HG03575 (cell line): ENCODE measurements at regions not wholly inside any gene's neighbourhood (a gene's known extent, or its start where the extent isn't known, plus 50 kb on each side); places are given as distances from the start of the nearest gene placed in this dataset.
"Not testable (repeated sequence)": the region's sequence is repeated elsewhere in the genome, so short reads cannot be mapped to it uniquely, and the experiment has no call there.

Experiments used
- ATAC-seq: cut with Tn5 transposase; IDR thresholded peaks from one replicate; pipeline ENCODE4 v1.9.1; 2021; ENCODE audit not compliant: unreplicated experiment, insufficient number of reproducible peaks, low FRiP score; ENCODE audit errors: extremely low read depth

DNA sequence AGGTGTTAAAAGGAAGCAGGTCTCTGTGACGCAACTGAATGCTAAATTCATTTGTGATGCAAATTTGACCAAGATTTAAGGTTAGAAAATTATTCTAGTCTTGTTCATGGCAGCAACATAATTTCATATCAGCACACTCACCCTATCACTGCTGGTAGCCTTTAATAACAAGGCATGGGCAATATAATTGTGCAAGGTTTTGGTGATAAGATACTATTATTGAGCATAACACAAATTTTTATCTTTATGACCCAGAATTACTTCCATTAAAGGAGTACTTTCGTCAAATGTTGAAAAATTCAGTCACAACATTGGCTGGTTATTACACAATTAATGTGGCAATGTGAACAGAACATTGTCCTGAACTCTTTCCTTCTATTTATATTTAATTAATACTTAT is 96.0 kb upstream of the PAM start:
- ATAC-seq = no peak

GRCh38 chr5:102660111-102660510 is 95.0 kb upstream of the PAM start:
- no peak for ATAC-seq

GRCh38 chr5:102663749-102664530 is 91.2 kb upstream of the PAM start:
- ATAC-seq = no peak

DNA sequence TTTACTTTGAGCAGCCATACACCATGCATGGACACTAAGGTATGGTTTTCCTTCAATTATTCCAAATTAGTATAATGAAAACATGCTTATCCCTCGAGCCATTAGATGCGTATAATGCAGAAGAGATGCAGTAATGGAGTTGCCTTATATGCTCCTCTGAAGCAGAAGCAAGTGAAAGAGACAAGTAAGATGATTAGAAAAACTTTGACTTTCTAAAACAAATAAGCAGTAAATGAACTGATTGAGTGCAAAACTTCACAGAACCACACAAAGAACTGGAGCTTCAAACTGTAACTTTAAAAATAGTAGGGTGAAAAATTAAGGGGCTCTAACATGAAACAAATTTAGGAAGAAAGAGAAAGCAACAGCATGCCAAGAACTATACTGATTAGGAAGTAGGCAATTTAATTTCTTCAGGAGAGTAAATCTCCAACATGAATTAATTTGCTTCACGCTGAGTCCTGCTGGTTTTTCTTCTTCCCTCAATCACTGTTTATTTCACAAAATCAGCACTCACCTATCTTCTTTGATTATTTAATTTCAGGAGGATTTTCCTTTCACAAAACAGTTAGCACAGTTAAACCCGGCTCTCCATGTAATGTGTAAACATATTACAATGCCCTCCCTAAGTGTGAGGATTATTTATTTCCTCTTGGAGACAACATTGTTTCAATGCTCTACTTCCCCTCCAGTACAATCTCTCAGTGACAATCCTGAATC is 90.3 kb upstream of the PAM start:
- no peak for ATAC-seq

DNA sequence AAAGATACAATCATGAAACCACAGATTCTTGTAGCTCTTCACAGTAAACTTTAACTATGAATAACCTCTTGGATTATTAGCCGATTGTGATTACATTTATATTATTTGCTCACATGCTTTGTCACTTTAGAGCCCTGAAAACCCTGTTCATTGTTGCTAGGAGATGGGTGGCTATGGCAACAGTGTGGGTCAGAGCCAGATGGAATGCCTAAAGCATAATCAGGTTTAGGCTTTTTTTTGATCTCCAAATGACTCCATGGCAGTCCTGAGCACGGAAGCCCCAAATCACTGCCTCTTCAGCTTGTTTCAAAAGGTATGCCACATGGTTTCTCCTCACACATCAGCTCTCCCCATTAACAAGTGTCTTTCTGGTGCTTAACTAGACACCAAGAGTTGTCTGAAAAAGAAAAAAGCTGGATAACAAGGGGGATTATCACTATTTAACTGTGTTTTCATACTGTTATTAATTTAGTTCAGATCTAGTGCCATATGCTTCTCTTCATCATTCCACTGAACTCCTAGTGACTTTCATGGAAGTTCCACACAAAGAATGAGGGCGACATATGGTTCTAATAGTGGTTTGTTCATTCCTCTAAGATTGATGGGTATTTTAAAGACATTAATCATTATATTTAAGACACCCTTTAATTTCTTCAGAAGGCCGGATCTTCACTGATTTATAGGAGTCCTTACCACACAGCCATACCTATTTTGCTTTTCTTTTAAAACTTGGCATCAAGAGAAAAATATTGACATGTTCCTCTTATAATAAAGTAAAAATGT is 88.8 kb upstream of the PAM start:
- no peak for ATAC-seq

DNA sequence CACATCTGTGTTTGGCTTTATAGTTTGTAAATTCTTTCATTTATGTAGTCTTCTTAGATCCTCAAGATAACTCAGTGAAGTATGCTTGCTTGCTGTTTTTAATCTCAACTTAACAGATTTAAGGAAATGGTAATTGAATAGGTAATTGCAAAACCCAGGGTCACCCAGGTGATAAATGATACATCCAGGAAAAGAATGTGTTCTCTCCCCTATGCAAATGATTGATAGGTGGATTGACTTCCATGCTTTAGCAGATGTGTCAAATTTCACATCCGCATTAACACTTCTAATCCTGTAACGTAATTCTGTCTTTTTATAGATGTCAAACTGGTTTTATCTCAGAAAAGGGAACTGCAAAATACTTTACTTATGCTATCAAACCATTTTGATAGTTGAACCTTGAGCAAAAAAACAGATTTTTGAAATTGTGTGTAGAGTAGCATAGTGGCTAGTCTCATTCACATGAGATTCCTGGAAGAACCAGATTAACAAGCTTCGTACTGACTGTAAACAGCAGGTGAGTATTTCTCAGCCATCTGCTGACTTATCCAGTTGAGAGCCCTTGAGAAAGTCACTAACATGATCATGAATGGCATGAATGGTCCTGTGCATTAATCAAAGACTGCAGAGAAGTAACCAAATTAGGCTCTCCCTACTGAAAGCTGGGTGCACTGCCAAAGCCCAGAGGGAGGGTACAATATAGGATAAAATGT is 86.7 kb upstream of the PAM start:
- no peak for ATAC-seq

- no peak for ATAC-seq
These were observed 84.8 kb upstream of the PAM start for GRCh38 chr5:102670224-102670836.

- not testable (repeated sequence) for ATAC-seq
These were observed 83.9 kb upstream of the PAM start for GRCh38 chr5:102671033-102671734.

GRCh38 chr5:102678267-102679058 is 76.6 kb upstream of the PAM start:
- no peak for ATAC-seq

DNA sequence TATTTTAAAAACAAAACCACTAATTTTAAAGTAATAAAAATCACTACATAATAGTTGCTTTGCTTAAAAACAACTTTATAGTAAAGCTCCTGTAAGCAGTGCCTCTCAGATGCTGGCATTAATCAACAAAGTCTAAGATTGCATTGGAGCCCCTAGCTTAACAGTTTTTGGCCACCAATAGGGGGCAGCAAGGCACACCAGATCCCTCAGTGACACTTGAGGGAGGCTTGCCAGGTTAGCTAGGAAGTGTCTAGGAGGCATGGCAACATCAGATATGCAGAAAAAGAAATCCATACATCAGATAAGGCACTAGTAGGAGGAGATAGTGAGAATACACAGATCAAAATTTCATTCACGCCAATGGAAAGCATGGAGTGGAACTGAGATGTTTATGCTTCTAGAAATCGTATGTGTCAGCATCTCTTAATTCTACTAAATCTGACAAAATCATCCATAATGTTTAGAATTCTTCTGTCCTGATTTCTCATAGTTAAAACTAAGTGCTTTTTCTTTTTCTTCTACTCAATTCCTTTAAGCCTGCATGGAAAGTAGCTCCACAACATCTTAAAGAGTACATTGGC is 73.6 kb upstream of the PAM start:
- peak; percentile 70 for ATAC-seq

DNA sequence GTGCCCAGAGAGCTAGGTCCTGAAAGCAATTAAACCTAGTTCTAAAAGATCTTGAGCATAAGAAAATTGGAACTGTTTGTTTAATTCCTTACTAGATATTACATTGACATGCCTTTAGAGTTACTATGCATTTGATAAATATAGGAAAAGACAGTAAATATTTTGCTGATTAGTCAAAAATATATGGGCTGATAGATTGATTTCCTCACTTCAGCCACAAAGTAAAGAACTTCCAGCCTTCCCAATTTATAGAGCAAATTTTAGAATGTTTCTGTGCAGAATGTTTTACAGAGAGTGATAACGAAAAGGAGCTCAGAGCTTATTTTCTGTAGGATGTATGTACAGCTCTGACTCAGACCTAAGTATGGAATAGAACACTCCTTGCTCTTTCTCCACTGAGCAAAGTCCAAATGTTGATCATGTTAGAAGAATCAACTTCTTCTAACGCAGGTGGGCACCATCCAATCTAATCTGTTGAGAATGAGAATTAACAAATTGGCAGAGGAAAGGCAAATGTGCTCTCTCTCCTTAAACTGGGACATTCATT is 72.9 kb upstream of the PAM start:
- ATAC-seq = no peak

DNA sequence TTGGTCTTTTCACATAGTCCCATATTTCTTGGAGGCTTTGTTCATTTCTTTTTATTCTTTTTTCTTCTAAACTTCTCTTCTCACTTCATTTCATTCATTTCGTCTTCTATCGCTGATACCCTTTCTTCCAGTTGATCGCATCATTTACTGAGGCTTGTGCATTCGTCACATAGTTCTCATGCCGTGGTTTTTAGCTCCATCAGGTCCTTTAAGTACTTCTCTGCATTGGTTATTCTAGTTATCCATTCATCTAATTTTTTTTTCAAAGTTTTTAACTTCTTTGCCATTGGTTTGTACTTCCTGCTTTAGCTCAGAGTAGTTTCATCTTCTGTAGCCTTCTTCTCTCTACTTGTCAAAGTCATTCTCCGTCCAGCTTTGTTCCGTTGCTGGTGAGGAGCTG is 67.0 kb upstream of the PAM start:
- ATAC-seq = not testable (repeated sequence)

DNA sequence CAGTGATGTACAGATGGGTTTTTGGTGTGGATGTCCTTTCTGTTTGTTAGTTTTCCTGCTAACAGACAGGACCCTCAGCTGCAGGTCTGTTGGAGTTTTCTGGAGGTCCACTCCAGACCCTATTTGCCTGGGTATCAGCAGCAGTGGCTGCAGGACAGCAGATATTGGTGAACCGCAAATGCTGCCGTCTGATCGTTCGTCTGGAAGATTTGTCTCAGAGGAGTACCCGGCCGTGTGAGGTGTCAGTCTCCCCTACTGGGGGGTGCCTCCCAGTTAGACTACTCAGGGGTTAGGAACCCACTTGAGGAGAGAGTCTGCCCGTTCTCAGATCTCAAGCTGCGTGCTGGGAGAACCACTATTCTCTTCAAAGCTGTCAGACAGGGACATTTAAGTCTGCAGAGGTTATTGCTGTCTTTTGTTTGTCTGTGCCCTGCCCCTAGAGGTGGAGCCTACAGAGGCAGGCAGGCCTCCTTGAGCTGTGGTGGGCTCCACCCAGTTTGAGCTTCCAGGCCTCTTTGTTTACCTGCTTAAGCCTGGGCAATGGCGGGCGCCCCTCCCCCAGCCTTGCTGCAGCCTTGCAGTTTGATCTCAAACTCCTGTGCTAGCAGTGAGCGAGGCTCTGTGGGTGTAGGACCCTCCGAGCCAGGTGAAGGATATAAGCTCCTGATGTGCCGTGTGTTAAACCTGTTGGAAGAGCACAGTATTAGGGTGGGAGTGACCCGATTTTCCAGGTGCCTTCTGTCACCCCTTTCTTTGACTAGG is 66.3 kb upstream of the PAM start:
- ATAC-seq = not testable (repeated sequence)

- no peak for ATAC-seq
These were observed 64.2 kb upstream of the PAM start for GRCh38 chr5:102690910-102691309.

DNA sequence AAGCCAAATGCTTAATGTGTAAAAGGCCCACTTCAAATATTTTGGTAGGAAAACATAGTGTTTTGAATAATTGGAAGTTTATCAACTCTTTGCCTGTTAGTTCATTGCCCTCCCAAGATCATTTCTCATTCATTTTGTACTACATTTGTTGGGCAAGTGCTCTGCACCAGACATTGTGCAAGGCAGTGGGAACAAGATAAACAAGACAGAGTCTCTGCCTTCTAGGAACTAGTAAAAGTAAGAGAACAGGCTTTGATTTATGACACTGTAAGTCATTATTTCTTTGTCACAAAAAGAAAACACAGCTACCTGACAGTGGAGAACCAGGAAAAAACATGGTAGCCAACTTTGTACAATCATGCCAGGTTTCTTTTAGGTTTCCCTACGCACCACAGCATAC is 63.7 kb upstream of the PAM start:
- no peak for ATAC-seq

- ATAC-seq = no peak
These were observed 54.8 kb upstream of the PAM start for GRCh38 chr5:102700120-102700831.
